ENCODE measurements at regions not wholly inside any gene's neighbourhood (a gene's known extent, or its start where the extent isn't known, plus 50 kb on each side); places are given as distances from the start of the nearest gene placed in this dataset.

GRCh38 chr12:115507951-115508722, 769.4 kb downstream of the MED13L start:
- ATAC-seq = peak; percentile 58
- TF ChIP-seq EGR1 (IDR thresholded peaks at IDR 0.05; ENCODE audit: low read depth) = no peak
- peak; percentile 86 for TF ChIP-seq TCF7L2 (IDR thresholded peaks at IDR 0.05; ENCODE audit: borderline replicate concordance, extremely low read depth, insufficient read depth, insufficient read length)
- no peak for TF ChIP-seq POLR2AphosphoS5 (IDR thresholded peaks at IDR 0.05; ENCODE audit: low read depth, low read length)
- intact Hi-C loops (cut with micrococcal nuclease) = no loop called here

GRCh38 chr12:115507560-115507889, 770.0 kb downstream of the MED13L start:
- H3K4me1 ChIP-seq (ENCODE audit: control insufficient read depth in 1 of 2, insufficient read depth in 2 of 2, low read length in 2 of 2) = peaks cover 11 to 19% of the 10 kb centered on the region in 2 experiments; a peak in 3 of 4 replicates
- H3K9me2 ChIP-seq (ENCODE audit: insufficient read depth) = no peaks in the 10 kb centered on the region
- ChIA-PET POLR2A (no interaction called here), RAD21 (ENCODE audit: low non-redundant PET in 1 of 2, low total read pairs in 2 of 2, uncharacterized antibody in 2 of 2, unreplicated experiment in 2 of 2) (no interaction called here), CTCF (no interaction called here)
- no peak for TF ChIP-seq CBX3 (IDR thresholded peaks at IDR 0.05; ENCODE audit: low read depth)
- no peak for TF ChIP-seq ZFX (IDR thresholded peaks at IDR 0.05)
- TF ChIP-seq CTCF (IDR thresholded peaks at IDR 0.05 in 2 of 3, conservative IDR thresholded peaks at IDR 0.05 in 1 of 3; ENCODE audit: borderline replicate concordance in 1 of 3, insufficient read depth in 1 of 3, low read depth in 2 of 3, low read length in 2 of 3) = no peak
- no peak for TF ChIP-seq SRF (IDR thresholded peaks at IDR 0.05; ENCODE audit: low read depth)
- no peak for TF ChIP-seq ELF1 (IDR thresholded peaks at IDR 0.05; ENCODE audit: borderline replicate concordance, low read depth)
- no peak for TF ChIP-seq JUND (IDR thresholded peaks at IDR 0.05)
- no peak for TF ChIP-seq EZH2 (IDR thresholded peaks at IDR 0.05)
- no peak for TF ChIP-seq FOSL1 (IDR thresholded peaks at IDR 0.05; ENCODE audit: low read depth)
- no peak overlapping the region for H3K27ac ChIP-seq (ENCODE audit: low read depth, low read length)
- ATAC-seq (no peak), DNase-seq (ENCODE audit: low read depth, low spot score) (no peak)
- no peak overlapping the region for H3K9ac ChIP-seq (ENCODE audit: low read length)
- H3K79me2 ChIP-seq (ENCODE audit: insufficient read depth, low read length) = no peaks in the 10 kb centered on the region
- intact Hi-C loops (cut with micrococcal nuclease) = no loop called here
- H4K20me1 ChIP-seq (ENCODE audit: insufficient read depth) = no peaks in the 10 kb centered on the region
- peak overlapping the region; percentile 37 for H3K4me2 ChIP-seq (ENCODE audit: low read length)
- BruUV-seq (replicated peaks) = no TSS peak
- no peak overlapping the region for H3K4me3 ChIP-seq (replicated peaks in 1 of 2; ENCODE audit: low read depth in 1 of 2, low read length in 2 of 2)
- H2AFZ ChIP-seq (ENCODE audit: low read depth, low read length, poor library complexity, severe bottlenecking) = no peak overlapping the region
- peaks cover 5% of the 10 kb centered on the region; the same call in 1 of the 2 replicates for H3K27me3 ChIP-seq (ENCODE audit: insufficient read depth, low read length)
- H3K36me3 ChIP-seq (ENCODE audit: control insufficient read depth in 1 of 2, insufficient read depth in 2 of 2, low read length in 2 of 2) = no peaks in the 10 kb centered on the region
- H3K9me3 ChIP-seq (ENCODE audit: control insufficient read depth in 1 of 2, insufficient read depth in 1 of 2, low read depth in 1 of 2, low read length in 2 of 2) = no peaks in the 10 kb centered on the region

More at GRCh38 chr12:115507951-115508722, 769.4 kb downstream of the MED13L start:
- no peaks in the 10 kb centered on the region for H3K79me2 ChIP-seq (ENCODE audit: insufficient read depth, low read length)
- no peak overlapping the region for H2AFZ ChIP-seq (ENCODE audit: low read depth, low read length, poor library complexity, severe bottlenecking)
- ChIA-PET RAD21 (ENCODE audit: low non-redundant PET in 1 of 2, low total read pairs in 2 of 2, uncharacterized antibody in 2 of 2, unreplicated experiment in 2 of 2) (no interaction called here), POLR2A (no interaction called here), CTCF (no interaction called here)
- H3K9me2 ChIP-seq (ENCODE audit: insufficient read depth) = no peaks in the 10 kb centered on the region
- no peak overlapping the region for H3K9ac ChIP-seq (ENCODE audit: low read length)
- BruUV-seq (replicated peaks) = no TSS peak
- no peaks in the 10 kb centered on the region for H3K36me3 ChIP-seq (ENCODE audit: control insufficient read depth in 1 of 2, insufficient read depth in 2 of 2, low read length in 2 of 2)
- H3K27me3 ChIP-seq (ENCODE audit: insufficient read depth, low read length) = peaks cover 5% of the 10 kb centered on the region; the same call in 1 of the 2 replicates
- H3K4me3 ChIP-seq (replicated peaks in 1 of 2; ENCODE audit: low read depth in 1 of 2, low read length in 2 of 2) = no peak overlapping the region
- DNase-seq (ENCODE audit: low read depth, low spot score) = no peak
- no peak overlapping the region for H3K27ac ChIP-seq (ENCODE audit: low read depth, low read length)
- H3K4me2 ChIP-seq (ENCODE audit: low read length) = no peak overlapping the region
- H3K9me3 ChIP-seq (ENCODE audit: control insufficient read depth in 1 of 2, insufficient read depth in 1 of 2, low read depth in 1 of 2, low read length in 2 of 2) = no peaks in the 10 kb centered on the region
- H4K20me1 ChIP-seq (ENCODE audit: insufficient read depth) = no peaks in the 10 kb centered on the region
- H3K4me1 ChIP-seq (ENCODE audit: control insufficient read depth in 1 of 2, insufficient read depth in 2 of 2, low read length in 2 of 2) = peaks cover 11 to 19% of the 10 kb centered on the region in 2 experiments; a peak in 3 of 4 replicates

Measured in HCT116 (cell line).